NCI-H2107 treated with DMSO at 0.1 percent for 48 hours (cell line): ENCODE measurements at regions not wholly inside any gene's neighbourhood (a gene's known extent, or its start where the extent isn't known, plus 50 kb on each side); places are given as distances from the start of the nearest gene placed in this dataset.

Experiments
- DNase-seq: peaks from one replicate; lab custom pipeline; 2025; ENCODE audit not compliant: unreplicated experiment; lab: John Stamatoyannopoulos, UW

DNA sequence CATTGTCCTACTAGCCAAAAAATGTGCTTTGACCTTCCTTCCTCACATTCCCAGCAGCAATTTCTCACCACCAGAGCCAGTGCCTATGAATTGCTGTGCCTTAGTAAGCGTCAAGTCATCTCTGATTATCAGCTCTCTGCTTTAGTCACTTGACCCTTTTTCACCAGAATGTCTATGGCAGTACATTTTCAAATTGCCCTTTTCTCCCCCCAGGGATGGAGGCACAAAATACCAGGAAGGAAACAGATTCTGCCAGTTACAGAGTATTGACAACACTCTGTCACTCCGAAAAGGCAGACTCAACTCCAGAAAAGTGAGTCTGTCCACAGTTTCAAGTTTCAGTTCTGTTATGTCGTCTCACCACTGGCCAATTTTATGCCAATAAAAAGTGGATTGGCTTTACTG, 167.4 kb downstream of the TNFSF18 start:
- DNase-seq: no peak

DNA sequence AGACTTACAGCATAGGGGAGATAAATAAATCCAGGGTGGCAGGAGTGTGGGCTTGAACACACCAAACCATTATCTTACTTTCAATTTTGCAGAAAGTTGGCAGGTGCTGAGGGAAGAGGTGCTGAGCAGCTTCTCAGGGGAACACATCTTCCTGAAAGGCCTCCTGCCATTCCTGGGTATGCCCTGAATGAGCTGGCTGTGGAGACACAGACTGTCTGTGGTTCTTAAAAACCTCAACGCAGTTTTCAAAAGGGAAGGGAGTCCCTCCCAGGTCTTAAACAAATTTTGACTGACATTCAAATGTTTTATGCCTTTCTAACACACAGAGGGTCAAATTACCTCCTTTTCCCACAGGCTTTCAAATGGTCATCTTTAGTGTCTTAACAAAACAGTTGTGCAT, 166.9 kb downstream of the TNFSF18 start:
- no peak for DNase-seq

DNA sequence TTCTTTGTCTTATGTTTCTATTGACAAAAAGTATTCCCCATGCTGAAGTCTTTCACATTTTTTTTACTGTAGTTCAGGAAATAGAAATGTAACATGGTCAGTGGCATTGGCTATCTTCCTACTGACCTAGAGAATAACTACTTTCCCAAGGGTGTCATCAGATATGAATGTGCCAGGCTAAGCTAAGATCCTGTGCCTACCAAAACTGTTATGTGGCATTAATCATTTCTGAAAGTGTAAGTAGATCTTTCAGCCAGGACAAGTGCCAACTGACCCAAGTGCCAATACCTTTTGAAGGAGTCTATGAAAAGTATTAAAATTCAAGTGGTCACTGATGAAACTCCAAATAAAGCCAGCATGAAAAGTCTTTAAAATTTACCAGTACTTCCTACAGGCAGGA, 165.3 kb downstream of the TNFSF18 start:
- no peak for DNase-seq

DNA sequence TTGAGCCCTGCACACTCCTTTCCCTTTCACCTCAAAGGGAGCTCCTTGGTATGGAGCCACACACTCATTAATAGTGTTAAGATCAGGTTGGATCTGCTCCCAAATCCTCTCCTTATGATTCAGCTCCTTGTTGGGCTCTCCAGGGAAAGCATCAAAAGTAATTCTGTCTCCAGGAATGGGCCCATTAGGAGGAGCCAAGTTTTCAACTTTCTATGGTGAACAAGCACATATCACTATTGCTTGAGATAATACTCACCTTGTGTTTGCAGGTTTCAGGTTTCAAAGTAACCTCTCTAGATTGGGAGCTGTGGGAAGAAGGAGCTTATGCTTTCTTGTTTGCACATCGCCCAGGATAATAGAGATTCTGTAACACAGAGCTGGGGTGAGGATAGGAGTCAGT, 164.8 kb downstream of the TNFSF18 start:
- no peak for DNase-seq

DNA sequence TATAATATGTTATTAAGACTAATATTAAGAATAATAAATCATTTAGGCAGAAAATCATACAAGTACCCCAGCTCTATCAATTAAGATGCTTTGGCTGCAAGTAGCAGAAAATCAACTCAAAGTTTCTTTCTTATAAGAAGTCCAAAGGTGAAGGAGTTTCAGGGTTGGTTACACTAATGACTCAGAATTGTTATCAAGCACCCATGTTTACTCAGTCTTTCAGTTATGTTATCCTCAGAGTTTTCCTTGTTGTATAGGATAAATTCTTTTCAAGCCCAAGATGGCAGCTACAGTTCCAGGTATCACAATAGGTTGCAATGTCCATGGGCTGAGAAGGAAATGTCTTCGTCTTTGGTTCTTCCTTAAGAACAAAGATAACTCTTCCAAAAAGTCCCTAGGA, 163.6 kb downstream of the TNFSF18 start:
- no peak for DNase-seq

DNA sequence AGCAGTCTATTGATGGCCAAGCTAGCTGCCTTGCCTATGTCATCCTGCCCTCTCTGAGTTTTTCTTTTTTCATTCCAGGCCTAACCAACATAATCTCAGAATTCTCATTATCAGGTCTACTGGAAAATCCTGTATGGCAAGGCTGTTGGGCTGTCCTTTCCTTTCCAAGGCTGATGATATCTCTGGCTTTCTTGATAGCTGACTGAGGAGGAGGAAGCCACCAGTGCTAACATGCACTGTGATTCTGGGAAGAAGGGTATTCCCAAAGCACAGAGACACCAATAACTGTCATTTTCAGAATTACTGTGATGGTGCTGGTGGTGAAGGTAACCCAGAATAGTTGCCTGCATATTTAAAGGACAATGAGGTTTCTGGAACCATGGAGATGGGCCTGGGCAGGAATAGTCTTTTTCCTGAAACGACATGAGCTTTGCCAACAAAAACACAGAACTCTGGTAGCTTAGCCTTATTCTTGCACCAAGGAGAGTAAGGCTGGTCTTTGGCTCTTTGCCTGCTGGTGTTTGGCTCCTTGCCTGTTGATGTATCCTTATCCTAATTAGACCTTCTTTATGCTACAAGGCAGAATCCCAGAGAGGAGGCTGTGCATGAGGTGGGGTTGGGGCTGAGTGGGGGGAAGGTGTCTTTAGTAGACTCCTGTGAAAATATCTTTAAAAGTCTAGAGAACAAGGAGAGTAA, 157.4 kb downstream of the TNFSF18 start:
- no peak for DNase-seq

DNA sequence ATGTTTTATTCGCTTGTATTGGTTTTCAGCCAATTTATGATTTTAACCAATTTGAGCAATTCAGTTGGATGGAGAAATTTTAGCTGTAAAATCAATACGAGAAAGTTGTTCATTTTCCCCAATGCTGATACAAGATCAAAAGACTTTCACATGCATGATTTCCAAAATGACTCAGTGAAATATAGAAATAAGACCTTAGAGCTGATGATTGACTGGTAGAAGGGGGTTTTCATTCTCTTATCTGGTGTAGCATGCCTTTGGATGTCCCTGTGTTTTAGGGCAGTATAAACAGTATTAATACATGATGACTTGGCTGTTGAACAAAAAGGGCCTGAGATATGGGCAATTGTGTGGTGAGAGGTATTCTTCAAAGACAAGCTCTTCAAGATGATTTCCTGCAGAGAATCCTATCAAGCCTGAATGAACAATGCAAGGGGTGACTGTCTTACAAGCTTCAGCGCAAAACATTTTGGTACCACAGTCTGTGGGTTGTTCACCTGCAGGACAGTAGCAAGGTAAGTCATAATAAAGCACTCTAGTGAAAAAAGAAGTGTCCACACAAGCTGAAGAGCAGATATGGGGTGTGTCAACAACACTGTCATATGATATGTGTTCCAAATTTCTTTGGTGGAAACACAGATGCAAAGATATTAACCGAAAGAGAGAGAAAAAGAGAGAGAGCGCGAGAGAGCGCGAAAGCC, 156.2 kb downstream of the TNFSF18 start:
- DNase-seq: no peak

DNA sequence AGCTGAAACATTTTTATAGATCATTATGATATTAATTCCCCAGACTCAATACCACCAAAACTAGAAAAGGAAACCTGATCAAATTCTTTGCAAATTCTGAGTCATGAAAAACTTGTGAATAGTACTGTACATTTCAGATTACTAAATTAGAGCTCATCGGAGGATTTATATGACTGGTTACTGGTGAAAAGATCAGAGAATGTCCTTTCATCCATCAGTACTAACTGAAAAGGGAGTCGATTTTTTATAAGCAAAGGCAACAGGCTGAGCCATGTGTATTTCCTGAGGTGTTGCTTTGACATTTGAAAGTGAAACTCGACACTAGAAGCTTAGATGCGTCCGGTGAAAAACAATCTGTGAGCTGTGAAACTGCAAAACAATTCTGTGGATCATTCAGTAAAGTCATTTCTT, 155.7 kb downstream of the TNFSF18 start:
- DNase-seq: peak; percentile 17

DNA sequence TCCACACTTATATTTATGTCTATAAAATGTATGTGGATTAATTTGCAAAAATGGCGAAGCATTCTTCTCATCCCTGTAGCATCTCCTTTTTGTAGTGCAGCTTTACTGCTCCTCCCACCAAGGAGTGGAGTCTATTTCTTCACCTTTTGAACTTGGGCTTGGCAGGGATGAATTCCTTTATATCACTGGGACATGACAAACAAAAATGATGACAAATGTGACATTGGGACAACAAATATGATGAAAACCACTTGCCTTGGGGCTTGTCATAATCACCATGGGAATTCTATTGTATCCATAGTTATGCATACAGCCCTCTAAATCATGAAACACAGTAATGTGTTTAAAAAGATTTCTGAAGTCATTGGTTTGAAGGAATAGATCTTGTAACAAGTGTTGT, 155.0 kb downstream of the TNFSF18 start:
- DNase-seq: no peak

DNA sequence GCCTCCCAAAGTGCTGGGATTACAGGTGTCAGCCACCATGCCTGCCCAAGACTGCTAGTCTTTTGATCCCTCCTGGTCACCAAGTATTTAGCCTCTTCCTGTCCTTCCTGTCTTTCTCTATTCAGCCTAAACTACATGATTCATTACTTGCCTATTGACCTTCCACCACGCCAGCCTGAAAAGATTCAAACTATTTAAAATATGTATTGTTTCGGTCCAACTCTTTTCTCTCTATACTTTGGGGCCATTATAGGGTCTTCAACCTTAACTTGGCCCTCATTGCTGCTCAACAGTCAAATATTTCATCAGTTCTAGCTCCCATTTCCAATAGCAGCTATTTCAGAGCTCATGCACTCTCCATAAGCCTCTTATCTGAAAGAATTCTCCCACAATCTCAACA, 153.0 kb downstream of the TNFSF18 start:
- DNase-seq: no peak

DNA sequence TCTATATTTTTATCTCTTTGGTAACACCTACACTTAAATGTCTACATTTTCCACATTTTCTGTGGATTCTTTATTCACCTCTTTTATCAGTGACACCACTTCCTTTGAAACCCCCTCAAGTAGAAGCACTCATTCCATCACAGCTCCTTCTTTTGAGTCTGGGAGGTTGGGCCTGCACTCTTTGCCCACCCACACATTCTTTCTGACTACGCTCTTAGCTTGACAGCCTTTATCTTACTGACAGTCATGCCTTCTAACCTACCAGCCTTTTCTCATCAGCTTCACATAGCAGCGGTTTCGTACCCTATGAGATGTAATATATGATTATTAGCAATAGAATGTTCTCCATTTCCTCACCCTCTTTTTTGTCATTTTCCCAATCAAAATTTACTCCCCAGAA, 151.9 kb downstream of the TNFSF18 start:
- no peak for DNase-seq

DNA sequence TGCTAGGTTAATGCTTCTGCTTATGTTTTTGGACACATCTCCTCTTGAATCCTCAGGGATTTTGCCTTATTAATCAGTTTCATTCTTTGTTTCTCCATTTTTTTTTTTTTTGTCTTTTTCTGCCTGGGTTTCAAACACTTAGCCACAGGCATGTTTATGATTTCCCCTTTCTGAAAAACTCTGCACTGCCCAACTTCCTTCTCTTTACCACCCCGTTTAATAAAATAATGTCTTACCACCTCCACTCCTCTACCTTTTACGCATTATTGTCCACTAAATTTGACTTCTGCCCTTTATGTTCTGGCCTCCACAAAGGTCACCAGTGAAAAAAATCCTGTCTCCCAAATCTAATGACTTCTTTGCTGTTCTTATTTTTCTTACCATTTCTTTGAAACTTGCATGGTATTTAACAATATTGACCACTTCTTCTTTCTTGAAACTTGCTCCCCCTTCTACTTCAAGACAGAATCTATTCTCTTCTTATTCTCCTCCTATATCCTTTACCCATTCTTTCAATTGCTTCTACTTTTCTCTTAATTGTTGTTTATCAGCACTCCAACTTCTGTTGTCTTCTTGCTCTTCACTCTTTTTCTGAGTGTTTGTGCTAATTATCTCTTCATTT, 150.3 kb downstream of the TNFSF18 start:
- no peak for DNase-seq

DNA sequence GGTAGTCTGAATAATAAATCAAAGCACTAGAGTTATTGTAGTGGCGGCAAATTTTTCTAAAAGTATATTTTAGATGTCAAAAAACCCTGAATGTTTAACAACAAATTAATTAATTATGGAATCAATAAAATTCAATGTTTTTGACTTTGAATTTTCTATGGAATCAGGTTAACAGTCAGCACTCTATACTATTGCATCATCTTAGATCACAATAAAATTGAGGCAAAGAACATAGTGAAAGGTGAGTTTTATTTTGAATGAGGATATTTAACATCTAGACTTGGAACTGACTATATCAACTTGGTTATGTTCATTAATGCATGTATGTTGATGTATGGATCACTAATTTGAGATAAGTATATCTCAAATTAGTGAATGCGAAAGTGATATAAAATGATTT, 148.5 kb downstream of the TNFSF18 start:
- DNase-seq: no peak

DNA sequence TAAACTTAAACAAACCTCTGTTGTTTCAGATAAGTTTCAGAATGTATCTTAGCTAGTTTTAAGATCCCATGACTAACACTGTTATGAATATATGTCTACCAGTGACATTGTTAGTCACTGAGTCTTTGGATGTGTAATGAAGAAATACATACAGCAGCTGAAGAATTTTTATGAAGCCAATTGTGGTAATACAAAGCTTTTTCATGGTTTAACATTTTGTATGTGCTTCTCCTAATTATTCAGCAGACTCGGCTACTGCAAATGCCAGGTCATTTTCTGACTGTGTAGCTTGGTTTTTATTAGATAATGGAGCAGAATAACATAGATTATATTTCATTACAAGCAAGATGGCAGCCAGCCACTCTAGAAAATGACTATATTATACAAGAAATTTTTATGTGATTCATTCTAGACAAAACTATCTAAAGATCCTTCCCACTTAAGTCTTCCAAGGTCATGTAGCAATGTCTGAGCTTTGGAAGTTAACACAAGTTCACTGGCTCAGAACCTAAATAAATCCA, 147.8 kb downstream of the TNFSF18 start:
- DNase-seq: no peak

DNA sequence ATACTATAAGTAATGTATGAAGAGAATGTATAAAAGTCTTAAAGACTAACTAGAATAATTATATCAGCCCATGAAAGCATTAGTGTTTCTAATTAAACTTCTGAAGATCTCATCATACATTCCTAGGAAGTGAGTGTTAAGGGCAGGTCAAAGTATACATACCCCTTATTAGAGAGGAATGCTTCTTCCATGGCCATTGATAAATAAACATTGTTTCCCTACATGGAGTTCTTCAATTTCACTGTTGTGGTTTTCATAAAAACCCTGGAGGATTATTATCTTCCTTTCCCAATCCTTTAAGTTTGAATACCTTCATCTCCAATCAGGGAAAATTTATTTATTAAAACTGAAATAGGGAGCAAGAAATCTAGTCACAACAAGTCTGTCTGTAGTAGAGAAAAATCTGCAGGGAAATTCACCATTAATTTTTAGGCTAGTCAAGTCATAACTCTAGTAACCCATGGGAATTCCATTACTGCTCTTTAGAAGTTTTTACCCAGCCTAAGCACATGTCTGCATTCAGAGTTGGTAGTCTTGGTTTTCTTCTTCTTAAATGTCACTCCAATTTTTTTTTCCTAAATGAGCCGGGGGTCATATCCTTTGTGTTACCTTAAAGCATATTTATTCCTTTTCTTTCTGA, 147.0 kb downstream of the TNFSF18 start:
- no peak for DNase-seq

DNA sequence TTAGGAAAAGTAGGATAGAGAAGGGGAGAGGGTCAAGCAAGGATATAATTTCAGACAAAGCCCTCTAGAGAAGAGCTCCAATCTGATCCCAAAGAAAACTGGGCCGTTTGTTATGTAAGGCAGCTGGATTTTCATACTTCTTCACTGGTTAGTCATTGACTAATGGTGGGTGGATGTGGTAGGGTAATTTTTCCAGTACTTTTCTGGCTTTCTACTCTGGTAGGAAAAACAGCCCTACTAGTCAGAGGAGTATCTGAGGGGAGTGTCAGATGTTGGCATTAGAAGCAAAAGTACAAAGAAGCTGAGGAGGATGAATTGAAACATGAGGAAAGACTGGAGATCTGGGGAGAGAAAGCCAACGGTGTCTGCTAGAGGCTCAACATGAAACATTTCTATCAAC, 145.3 kb downstream of the TNFSF18 start:
- no peak for DNase-seq

DNA sequence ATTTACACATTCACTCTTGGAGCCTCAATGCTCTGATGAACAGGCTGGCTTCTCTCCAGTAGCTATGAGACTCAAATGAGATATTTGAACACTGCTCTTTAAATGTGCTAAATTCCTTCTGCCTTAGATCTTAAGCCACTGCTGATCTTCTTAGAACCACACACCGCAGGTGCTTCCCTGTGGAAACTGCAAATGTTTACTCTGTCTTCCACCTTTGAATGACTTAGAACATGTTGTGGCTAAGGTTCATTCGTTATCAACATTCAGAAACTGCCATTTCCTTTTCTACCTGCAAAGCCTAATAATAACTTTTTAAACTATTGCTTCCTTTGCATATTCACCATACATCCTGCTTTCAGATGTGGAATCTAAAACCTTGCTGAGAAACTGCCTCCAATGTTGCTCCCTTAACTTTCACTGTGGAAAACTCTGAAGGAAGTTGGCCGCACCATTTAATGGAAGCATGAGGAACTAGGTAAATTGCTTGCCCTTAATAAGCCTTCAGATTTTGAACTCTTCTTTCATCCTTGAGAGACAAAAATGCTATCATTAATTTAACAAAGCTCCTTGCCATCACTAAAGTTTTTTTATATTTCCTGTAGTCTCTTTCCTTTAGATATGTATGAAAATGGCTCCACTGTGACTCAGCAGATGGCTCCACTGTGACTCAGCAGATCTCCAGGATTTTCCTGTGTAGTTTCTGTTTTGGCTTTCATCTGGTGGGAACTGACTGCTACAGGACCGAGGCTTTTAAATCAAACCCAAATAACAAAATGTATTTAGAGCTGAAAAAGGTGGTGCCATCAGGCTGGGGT, 143.8 kb downstream of the TNFSF18 start:
- DNase-seq: no peak

DNA sequence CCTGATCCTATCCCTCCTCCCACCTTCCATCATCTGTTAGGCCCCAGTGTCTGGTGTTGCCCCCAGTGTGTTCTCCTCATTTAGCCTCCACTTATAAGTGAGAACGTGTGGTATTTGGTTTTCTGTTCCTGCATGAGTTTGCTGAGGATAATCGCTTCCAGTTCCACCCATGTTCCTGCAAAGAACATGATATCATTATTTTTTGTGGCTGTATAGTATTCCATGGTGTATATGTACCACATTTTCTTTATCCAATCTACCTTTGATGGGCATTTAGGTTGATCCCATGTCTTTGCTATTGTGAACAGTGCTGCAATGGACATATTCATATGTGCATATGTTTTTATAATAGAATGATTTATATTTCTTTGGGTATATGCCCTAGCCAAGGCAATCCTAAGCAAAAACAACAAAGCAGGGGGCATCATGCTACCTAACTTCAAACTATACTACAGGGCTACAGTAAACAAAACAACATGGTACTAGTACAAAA, 142.9 kb downstream of the TNFSF18 start:
- DNase-seq: no peak

DNA sequence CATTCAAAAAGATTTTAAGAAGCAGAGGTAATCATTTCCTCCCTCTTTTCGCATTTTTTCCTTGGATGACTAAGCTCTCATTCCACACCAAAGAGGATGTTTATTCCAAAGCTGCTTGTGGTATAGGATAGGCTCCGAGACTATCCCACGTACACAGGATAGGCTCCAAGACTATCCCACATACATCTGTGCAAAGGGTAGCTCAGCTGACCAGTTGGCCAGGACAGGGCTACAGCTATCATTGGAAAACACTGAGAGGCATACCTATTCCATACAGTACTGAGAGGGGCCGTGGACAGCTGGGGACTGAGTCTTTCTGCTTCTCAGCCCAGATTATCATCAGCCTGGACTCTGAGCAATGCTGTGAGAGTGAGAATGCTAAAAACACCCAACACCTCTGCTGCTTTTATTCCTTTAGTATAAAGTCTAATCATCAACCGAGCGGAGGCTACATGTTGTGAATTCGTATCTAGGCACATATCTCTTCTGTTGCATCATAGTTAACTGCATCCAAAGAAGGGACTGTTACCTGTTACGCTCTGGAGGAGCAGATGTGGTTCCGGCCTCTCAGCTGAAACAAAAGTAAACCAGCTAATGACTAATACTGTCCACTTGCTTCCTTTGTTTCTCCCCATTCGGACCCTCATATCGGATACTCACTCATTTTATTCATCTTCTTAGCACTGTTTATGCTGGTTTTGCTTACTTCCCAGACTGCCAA, 141.0 kb downstream of the TNFSF18 start:
- DNase-seq: no peak

DNA sequence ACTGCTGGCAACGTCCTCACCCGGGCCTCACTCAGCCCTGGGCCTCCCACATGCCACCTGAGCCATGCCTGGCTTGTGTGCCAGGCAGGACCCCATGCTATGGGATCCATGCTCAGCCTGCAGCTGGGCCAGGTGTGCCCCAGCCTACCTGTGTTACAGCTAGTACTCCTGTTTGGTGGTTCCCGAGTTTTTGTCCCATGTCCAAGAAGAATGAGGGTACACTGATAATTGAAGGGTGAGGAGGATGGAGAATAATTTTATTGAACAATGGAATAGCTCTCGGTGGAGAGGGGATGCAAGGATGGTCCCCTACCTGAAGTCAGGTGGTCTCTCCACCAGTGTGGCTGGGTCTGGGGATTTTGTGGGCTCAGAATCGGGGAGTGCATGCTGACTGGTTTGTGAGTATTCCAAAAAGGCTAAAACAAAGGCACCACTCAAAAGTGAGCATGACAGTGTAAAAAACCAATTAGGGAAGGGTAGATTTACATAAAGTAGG, 137.9 kb downstream of the TNFSF18 start:
- DNase-seq: no peak
